ENCODE measurements at regions not wholly inside any gene's neighbourhood (a gene's known extent, or its start where the extent isn't known, plus 50 kb on each side); places are given as distances from the start of the nearest gene placed in this dataset.
A peak's percentile ranks its signal among the peaks of the same experiment; 100 is the strongest.

DNA sequence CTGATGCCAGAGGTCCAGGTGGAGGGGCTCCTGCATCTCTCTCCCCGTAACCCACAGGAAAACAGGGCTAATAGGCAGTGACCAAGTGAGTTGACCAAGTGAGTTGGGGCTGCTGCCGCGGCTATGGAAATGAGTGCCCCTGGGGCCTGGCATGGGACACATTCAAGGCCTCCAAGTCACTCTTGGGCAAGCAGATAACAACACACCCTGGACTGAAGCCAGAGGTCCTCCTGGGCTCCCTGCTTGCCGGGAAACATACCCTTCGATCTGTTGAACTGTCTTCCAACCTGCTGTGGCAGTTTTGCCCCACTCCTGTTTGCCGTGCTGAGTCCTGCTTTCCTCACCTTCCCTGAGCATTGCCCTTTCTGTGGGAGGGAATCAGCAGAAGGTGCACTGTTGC lies 89.2 kb downstream of the LIPG start:
- no peaks in the 10 kb centered on the region for H3K9me3 ChIP-seq (ENCODE audit: insufficient read depth, low read depth, low read length)
- peaks cover 3% of the 10 kb centered on the region for H3K4me1 ChIP-seq (ENCODE audit: insufficient read depth, low read length, poor library complexity, severe bottlenecking)
- H3K4me2 ChIP-seq (ENCODE audit: low read depth, low read length, poor library complexity, severe bottlenecking): no peak overlapping the region
- no peaks in the 10 kb centered on the region for H3K27me3 ChIP-seq (ENCODE audit: insufficient read depth, low read length, poor library complexity, severe bottlenecking)
- TF ChIP-seq, protein P1, sequence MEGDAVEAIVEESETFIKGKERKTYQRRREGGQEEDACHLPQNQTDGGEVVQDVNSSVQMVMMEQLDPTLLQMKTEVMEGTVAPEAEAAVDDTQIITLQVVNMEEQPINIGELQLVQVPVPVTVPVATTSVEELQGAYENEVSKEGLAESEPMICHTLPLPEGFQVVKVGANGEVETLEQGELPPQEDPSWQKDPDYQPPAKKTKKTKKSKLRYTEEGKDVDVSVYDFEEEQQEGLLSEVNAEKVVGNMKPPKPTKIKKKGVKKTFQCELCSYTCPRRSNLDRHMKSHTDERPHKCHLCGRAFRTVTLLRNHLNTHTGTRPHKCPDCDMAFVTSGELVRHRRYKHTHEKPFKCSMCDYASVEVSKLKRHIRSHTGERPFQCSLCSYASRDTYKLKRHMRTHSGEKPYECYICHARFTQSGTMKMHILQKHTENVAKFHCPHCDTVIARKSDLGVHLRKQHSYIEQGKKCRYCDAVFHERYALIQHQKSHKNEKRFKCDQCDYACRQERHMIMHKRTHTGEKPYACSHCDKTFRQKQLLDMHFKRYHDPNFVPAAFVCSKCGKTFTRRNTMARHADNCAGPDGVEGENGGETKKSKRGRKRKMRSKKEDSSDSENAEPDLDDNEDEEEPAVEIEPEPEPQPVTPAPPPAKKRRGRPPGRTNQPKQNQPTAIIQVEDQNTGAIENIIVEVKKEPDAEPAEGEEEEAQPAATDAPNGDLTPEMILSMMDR (conservative IDR thresholded peaks at IDR 0.05; ENCODE audit: low read length): no peak
- no peak for TF ChIP-seq EZH2phosphoT487 (IDR thresholded peaks at IDR 0.05; ENCODE audit: borderline replicate concordance)
- H4K20me1 ChIP-seq (ENCODE audit: insufficient read depth, low read length, poor library complexity, severe bottlenecking): no peaks in the 10 kb centered on the region
- H3K79me2 ChIP-seq (ENCODE audit: insufficient read depth, low read length): no peaks in the 10 kb centered on the region
- H3K9ac ChIP-seq (ENCODE audit: low read depth, low read length, poor library complexity, severe bottlenecking): no peak overlapping the region
- no peak overlapping the region for H3K4me3 ChIP-seq (ENCODE audit: low read length, poor library complexity, severe bottlenecking)
- H3F3A ChIP-seq (ENCODE audit: low read depth): no peaks in the 10 kb centered on the region
- no peaks in the 10 kb centered on the region for H3K9me2 ChIP-seq (replicated peaks; ENCODE audit: low read depth, low read length)
- no peaks in the 10 kb centered on the region for H3K36me3 ChIP-seq (ENCODE audit: insufficient read depth, low read length)
- H2AFZ ChIP-seq (ENCODE audit: low read length): no peak overlapping the region

DNA sequence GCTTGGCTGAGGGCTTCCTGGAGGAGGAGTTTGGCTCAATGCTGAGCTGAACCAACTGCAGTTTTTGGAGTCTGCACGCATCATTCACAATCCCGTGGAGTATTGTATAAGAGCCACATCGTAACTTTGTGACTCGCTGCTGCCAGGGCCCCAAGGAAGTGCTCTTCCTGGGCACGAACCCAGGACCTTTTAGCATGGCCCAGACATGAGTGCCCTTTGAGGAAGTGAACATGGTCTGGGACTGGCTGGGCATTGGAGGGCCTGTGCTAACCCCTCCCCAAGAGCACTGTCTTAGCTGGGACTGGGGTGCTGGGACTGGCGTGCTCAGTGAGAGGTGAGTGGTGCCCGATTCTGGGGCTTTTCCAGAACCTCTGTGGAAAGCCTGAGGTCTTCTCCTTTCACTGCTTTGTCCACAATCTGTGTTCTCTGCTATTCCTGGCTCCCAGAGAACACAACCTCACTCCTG lies 88.6 kb downstream of the LIPG start:
- no peaks in the 10 kb centered on the region for H4K20me1 ChIP-seq (ENCODE audit: insufficient read depth, low read length, poor library complexity, severe bottlenecking)
- H2AFZ ChIP-seq (ENCODE audit: low read length): no peak overlapping the region
- no peaks in the 10 kb centered on the region for H3K9me3 ChIP-seq (ENCODE audit: insufficient read depth, low read depth, low read length)
- no peak overlapping the region for H3K9ac ChIP-seq (ENCODE audit: low read depth, low read length, poor library complexity, severe bottlenecking)
- H3F3A ChIP-seq (ENCODE audit: low read depth): no peaks in the 10 kb centered on the region
- H3K36me3 ChIP-seq (ENCODE audit: insufficient read depth, low read length): no peaks in the 10 kb centered on the region
- H3K27me3 ChIP-seq (ENCODE audit: insufficient read depth, low read length, poor library complexity, severe bottlenecking): no peaks in the 10 kb centered on the region
- no peaks in the 10 kb centered on the region for H3K4me1 ChIP-seq (ENCODE audit: insufficient read depth, low read length, poor library complexity, severe bottlenecking)
- no peak overlapping the region for H3K4me2 ChIP-seq (ENCODE audit: low read depth, low read length, poor library complexity, severe bottlenecking)
- H3K4me3 ChIP-seq (ENCODE audit: low read length, poor library complexity, severe bottlenecking): no peak overlapping the region
- H3K9me2 ChIP-seq (replicated peaks; ENCODE audit: low read depth, low read length): no peaks in the 10 kb centered on the region
- TF ChIP-seq, protein P1 (conservative IDR thresholded peaks at IDR 0.05; ENCODE audit: low read length): no peak
- TF ChIP-seq EZH2phosphoT487 (IDR thresholded peaks at IDR 0.05; ENCODE audit: borderline replicate concordance): no peak
- no peaks in the 10 kb centered on the region for H3K79me2 ChIP-seq (ENCODE audit: insufficient read depth, low read length)

DNA sequence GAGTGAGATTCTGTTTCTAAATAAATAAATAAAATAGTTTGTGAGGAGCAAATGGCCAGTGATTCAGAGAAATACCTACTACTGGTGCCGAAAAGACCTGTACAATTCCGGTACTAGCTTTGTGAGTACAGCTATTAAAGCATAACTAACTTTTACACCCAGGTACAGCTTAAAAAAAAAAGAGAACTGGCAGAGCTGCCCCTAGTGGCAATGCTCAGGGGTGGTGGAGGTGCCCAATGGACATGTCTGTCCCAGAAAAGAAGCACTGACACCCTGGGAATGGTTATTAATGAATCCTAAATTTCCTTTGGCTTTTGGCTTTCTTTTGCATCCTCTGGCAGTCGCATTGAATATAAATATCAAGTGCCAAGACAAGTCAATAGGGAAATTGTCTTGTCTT lies 87.0 kb downstream of the LIPG start:
- no peaks in the 10 kb centered on the region for H3K9me3 ChIP-seq (ENCODE audit: insufficient read depth, low read depth, low read length)
- H4K20me1 ChIP-seq (ENCODE audit: insufficient read depth, low read length, poor library complexity, severe bottlenecking): no peaks in the 10 kb centered on the region
- TF ChIP-seq EZH2phosphoT487 (IDR thresholded peaks at IDR 0.05; ENCODE audit: borderline replicate concordance): no peak
- TF ChIP-seq, protein P1 (conservative IDR thresholded peaks at IDR 0.05; ENCODE audit: low read length): peak; percentile 50

More for the DNA sequence above, 87.0 kb downstream of the LIPG start:
- H2AFZ ChIP-seq (ENCODE audit: low read length): no peak overlapping the region
- H3K4me1 ChIP-seq (ENCODE audit: insufficient read depth, low read length, poor library complexity, severe bottlenecking): no peaks in the 10 kb centered on the region
- H3K27me3 ChIP-seq (ENCODE audit: insufficient read depth, low read length, poor library complexity, severe bottlenecking): no peaks in the 10 kb centered on the region
- no peak overlapping the region for H3K4me2 ChIP-seq (ENCODE audit: low read depth, low read length, poor library complexity, severe bottlenecking)
- H3K9me2 ChIP-seq (replicated peaks; ENCODE audit: low read depth, low read length): no peaks in the 10 kb centered on the region
- H3K4me3 ChIP-seq (ENCODE audit: low read length, poor library complexity, severe bottlenecking): no peak overlapping the region
- no peaks in the 10 kb centered on the region for H3K36me3 ChIP-seq (ENCODE audit: insufficient read depth, low read length)
- no peak overlapping the region for H3K9ac ChIP-seq (ENCODE audit: low read depth, low read length, poor library complexity, severe bottlenecking)
- no peaks in the 10 kb centered on the region for H3K79me2 ChIP-seq (ENCODE audit: insufficient read depth, low read length)
- H3F3A ChIP-seq (ENCODE audit: low read depth): no peaks in the 10 kb centered on the region
